A172 (cell line): ENCODE measurements at regions not wholly inside any gene's neighbourhood (a gene's known extent, or its start where the extent isn't known, plus 50 kb on each side); places are given as distances from the start of the nearest gene placed in this dataset.
A peak's percentile ranks its signal among the peaks of the same experiment; 100 is the strongest.
"Not testable (repeated sequence)": the region's sequence is repeated elsewhere in the genome, so short reads cannot be mapped to it uniquely, and the experiment has no call there.

Experiments used
- DNase-seq: peaks from one replicate; pipeline ENCODE4 v3.0.0-alpha.2; 2015; ENCODE audit warnings: low spot score

DNA sequence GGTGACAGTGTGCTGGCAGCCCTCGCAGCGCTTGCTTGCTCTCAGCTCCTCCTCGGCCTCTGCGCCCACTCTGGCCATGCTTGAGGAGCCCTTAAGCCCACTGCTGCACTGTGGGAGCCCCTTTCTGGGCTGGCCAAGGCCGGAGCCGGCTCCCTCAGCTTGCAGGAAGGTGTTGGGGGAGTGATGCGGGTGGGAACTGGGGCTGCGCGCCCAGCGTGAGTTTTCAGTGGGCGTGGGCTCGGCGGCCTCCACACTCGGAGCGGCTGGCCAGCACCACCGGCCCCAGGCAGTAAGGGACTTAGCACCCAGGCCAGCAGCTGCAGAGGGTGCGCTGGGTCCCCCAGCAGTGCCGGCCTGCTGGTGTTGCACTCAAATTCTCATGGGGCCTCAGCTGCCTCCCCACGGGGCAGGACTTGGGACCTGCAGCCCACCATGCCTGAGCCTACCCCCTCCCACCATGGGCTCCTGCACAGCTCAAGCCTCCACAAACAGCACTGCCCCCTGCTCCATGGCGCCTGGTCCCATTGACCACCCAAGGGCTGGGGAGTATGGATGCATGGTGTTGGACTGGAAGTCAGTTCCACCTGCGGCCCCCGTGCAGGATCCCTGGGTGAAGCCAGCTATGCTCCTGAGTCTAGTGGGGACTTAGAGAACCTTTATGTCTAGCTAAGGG lies 223.1 kb upstream of the PTPRD start:
- no peak for DNase-seq

DNA sequence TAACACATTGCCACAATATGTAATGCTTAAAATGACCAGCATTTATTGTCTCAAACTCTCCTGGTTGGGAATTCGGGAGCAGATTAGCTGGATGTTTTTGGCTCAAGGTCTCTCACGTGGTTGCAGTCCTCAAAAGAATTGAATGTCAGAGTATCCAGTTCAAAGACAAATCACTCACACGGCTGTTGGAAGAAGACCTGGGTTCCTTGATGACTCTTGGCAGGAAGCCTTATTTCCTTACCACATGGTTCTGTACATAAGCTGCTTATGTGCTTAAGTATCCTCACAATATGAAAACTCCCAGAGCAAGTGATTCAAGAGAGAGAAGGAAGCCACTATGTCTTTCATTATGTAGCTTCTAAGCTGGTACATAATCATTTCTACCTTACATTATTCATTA lies 230.3 kb upstream of the PTPRD start:
- no peak for DNase-seq

DNA sequence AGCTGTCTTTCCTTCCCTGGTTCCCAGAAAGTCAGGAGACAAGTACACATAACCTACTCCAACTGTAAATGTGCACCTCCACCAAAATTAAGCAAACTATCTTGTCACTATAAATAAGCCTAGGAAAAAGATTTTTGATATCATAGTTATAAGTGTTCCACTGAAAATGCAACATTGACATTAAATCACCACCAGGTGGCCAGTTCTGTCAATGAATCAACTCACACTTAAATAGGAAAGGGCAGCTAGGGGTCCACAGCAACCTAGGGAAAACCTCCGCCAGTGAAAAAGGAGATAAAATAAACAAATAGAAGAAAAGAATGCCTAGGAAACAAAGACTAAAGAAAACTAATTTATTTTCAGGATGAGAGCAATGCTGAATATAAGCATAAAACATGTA lies 243.0 kb upstream of the PTPRD start:
- peak; percentile 14 for DNase-seq

DNA sequence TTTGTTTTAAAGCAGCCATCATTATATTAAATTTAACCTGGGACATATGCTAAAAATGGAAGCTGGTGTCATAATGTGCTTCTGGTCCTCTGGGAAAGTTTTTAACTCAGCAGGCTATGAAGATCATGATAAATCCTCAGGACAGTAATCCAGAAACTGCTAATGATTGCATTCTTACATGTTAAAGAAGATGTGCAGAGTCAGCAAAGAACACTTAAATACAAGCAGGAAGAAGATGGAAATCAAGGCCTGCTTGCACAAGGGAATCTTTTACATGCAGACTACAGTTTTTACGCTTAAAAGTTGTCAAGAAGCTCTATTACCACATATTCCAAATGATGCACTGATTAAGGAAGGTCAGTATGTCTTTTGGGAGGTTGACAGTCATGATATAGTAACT lies 246.0 kb upstream of the PTPRD start:
- no peak for DNase-seq

DNA sequence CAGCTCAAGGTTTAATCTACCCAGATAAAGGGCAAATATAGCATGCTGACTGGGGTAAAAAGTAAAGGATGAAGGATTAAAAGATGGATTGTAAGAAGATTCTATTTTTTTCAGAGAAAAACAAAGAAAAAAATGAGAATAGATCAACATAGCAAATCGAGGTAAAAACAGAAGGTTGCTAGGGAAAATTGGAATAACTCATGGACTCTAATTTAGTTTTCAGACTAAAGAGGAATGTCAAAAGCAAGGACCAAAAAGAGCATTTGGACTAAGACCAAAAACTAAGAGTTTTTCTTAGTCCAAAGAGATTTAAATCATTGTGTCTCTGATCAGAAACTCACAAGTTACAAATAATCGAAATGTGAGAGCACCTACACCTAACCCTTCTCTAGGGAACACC lies 250.7 kb upstream of the PTPRD start:
- DNase-seq: no peak

DNA sequence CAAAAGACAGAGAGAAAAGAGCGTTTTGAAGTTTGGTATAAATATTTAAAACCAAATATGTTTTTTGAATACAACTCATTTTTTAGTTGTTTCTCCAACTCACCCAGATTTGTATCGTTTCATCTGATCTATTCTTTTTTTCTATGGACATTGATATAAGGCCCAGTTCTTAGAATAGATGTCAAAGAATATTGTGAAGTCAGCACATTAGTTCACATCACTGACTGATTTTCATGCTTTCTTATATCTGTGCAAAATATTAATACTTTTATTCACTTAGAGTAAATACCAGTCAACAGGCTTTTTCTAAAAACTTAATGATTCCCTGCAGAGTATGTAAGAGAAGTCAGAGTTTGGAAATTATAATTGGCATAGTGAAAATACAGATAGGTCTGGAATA lies 254.4 kb upstream of the PTPRD start:
- no peak for DNase-seq

DNA sequence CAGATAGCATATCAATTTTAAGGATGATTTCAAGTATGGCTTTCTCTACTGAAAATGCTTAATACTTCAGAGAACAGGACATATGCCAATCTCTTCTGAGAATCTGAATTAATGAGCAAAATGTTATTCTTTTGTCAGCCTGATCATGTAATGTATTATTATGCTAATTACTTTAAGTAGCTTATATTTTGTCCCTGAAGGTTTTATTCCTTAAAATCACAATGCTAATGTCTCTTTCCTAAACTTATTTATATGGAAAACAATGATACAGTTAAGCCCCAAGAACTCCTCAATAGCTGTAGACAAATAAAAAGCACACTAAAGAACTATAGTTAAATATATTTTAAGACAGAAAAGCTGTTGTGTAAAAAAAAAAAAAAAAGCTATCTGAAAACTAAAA lies 256.9 kb upstream of the PTPRD start:
- no peak for DNase-seq

DNA sequence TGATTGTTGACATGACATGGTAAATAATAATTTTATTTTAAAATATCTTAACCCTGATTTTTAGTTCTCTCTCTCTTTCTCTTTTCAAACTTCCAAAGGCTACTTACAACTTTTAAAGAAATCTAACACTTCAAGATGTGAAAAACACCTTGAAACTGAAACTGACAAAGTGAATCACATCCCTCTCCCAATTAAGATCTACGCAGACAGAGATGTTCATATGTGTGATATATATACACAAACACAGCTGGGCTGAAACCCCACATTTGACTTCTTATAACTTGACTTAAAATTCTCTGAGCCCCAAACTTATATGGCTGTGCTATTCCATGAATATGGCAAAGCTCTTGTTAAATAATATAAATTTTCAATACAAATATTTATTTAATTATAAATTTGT lies 261.2 kb upstream of the PTPRD start:
- no peak for DNase-seq

DNA sequence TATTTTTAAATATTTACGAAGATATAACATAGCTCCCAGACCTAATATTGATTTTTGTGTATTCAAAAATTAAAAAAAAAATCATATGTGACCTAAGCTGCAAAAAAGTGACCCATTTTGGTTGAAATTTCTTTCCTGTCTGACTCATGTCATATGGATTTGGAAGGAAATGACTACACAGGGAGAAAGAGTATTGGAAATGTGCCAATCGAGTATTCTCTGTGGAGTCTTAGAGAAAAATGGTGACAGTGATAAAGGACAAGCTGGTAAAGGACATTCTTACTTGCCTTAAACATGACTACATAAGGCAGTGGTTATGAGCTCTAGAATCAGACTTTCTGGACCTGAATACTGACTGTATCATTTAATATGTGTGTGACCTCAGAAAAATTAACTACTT lies 262.9 kb upstream of the PTPRD start:
- DNase-seq: peak; percentile 72

DNA sequence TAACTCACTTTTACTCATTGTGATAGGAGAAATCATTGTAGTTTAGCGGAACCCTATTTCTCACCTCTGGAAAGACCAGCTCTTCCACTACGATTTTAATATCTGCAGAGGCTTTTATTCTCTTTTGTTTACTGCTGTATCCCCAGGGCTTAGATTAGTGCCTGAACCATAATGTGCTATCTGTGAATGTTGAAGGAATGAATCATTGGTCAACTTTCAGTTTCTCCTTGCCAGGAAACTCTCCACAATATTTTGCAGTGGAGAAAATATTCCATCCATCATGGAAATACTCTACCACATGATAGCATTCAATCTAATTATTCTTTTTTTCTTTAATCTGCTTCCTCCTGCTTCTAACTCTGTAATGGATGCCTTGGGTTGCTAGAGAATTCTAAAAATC lies 263.5 kb upstream of the PTPRD start:
- DNase-seq: peak; percentile 47

DNA sequence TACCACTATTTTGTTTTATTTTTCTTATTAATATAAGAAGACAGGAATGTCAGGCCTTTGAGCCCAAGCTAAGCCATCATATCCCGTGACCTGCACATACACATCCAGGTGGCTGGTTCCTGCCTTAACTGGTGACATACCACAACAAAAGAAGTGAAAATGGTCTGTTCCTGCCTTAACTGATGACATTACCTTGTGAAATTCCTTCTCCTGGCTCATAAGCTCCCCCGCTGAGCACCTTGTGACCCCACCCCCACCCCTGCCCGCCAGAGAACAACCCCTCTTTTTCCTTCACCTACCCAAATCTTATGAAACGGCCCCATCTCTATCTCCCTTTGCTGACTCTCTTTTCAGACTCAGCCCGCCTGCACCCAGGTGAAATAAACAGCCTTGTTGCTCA lies 277.5 kb upstream of the PTPRD start:
- not testable (repeated sequence) for DNase-seq

DNA sequence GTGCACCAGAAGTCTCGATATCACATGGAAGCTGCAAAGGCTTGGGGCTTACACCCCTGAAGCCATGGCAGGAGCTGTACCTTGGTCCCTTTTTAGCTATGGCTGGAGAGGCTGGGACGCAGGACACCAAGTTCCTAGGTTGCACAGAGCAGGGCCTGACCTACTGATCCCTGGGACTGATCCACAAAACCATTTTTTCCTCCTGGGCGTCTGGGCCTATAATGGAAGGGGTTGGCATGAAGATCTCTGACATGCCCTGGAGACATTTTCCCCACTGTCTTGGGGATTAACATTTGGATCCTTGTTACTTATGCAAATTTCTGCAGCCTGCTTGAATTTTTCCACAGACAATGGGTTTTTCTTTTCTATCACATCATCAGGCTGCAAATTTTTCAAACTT lies 286.7 kb upstream of the PTPRD start:
- DNase-seq: no peak

DNA sequence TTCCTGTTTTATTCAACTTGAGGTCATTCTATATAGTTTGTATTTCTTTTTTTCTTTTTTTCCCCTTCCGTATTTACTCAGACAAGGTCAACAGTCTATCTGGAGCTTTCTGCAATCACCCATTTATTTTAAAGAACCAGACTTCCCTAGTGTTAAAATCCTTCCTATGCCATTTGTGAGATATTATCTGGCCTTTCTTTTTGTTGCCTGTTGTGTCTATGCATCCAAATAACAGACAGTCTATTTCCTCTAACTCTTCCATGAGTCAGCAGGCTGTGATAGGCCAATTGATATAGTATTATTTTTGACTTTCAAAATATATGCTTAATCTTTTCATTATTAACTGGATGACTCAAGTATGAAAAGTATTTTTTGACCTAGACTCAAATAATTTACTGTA lies 291.2 kb upstream of the PTPRD start:
- no peak for DNase-seq

DNA sequence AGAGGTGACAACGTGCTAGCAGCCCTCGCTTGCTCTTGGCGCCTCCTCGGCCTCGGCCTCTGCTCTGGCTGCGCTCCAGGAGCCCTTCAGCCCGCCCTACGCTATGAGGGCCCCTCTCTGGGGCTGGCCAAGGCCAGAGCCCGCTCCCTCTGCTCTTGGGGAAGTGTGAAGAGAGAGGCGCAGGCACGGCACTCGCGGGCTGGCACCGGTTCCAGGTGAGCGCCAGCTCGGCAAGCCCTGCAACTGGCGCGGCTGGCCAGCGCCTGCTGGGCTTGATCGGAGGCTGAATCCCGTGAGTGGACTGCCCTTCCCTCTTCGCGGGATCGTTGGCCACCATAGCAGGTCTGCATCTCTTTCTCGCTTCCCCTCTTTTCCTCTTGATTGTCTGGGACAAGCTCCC lies 298.0 kb upstream of the PTPRD start:
- DNase-seq: no peak

DNA sequence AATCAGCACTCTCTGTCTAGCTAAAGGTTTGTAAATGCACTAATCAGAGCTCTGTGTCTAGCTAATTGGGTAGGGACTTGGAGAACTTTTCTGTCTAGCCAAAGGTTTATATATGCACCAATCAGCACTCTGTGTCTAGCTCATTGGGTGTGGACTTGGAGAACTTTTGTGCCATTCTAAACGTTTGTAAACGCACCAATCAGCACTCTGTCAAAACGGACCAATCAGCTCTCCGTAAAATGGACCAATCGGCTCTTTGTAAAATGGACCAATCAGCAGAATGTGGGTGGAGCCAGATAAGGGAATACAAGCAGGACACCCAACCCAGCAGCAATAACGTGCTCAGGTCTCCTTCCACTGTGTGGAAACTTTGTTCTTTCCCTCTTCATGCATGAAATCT lies 298.6 kb upstream of the PTPRD start:
- no peak for DNase-seq

DNA sequence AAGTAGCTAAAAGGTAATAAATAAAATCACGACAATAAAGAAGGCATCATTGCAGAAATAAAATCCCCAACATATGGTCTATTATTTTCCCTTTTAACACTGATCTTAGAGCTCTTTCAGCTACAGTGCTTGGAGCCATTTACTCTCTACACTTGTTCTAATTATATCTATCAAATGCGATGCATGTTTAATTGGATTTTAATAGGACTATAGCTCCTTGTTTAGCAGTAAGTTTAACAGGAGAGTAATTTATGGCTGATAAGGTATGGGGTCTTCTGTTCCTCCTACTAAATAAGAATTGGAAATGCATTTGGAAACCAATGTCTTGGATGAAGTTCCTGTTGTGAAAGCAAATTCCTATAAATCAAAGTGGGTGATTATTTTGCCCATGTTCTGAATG lies 304.2 kb upstream of the PTPRD start:
- DNase-seq: no peak

DNA sequence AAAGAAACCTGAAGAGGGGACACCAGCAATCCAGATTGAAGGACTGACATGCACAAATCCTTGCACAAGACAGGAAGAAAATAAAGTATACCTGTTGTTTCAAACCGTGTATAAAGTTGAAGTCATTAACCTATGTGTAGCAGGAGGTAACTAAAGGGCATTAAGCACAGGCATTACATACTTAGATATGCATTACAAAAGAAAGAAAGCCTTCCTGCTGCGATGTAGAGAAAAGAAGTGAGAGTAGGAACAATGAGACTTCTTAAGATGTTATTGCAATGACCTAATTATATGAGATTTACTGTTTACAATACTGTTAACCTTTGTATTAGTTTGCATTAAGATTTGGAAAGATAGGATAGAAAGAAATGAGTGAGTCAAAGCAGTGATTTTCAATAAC lies 308.9 kb upstream of the PTPRD start:
- no peak for DNase-seq

DNA sequence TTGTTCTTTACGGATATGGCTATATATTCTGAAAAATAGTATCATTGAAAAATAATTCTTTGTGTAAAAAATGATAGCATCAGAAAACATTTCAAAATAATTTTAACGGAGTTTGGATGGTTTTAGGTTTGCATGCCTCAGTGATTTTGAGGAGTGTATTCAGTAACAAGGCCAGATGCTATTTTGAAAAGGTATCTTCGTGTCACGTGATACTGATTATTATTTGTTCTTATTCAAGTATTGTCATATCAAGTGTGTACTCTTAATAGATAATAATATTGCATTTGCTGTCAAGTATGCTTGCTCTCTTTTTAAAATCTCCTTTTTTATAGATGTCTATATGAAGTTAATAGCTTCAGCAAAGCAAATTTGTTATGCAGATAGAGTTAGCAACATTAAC lies 313.1 kb upstream of the PTPRD start:
- no peak for DNase-seq

DNA sequence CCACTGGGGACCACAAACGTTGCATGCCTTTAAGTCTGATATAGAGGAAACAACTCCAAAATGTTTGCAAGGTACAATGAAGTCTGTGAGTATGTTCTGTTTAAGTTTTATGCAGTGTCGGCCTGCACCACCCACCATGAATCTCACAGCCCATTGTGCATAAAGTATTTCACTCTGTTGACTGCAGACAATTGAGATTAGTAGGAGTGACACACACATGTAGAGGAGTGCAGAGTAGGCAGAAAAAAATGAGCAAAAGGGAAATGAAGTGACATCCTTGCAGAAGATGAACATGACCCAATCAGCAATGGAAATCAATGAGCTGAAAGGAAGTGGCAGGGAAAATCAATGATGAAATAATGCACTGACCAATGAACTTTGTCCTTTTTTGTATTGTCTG lies 315.6 kb upstream of the PTPRD start:
- DNase-seq: no peak

DNA sequence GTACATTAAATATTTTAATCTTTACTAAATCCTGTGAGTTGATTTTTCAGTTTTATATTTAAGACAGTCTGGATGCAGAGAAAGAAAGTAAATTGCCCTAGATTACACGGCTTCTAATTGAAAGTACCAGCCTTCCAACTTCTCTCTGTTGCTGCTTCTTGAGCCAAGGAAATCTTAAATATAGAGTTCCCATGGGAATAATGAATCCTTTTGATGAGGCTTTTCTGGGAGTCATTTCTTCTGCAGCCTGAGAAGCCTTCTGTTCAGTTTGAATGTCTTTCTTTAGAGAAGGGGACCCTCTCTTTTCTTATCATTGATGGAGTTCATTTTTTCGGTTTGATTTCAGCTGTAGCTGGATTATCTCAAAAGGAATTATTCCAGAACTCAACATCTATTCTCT lies 317.3 kb upstream of the PTPRD start:
- no peak for DNase-seq

DNA sequence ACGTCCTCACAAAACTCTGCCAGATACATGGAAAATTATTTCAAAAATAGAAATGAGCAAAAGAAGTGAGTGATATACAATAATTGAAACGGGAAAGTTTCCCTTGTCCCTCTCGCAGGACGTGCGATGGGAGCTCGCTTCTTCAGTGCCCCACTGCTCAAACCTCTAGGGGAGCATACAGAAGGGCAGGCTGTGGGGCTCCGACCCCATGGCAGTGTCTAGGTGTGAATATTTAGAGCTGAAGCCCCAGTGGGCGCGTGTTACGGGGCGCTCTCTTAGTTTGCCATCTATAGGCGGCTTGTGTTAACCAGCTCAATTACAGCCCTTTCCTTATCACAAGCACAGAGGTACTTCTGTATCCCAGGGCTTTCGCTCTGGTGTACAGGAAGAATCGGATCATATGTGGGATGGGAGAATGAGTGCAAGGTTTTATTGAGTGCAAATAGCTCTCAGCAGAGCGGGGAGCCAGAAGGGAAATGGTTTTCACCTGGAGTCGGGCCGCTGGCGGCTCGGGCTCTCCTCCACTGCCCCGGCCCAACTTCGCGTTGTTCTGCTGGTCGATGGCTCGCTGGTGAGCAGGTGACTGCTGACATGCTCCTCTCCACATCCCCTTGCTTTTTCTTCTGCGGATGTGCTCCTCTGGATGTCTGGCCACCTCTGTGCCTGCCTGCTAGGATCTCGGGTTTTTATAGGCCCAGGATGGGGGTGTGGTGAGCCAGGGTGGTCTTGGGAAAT lies 334.0 kb upstream of the PTPRD start:
- DNase-seq: no peak

DNA sequence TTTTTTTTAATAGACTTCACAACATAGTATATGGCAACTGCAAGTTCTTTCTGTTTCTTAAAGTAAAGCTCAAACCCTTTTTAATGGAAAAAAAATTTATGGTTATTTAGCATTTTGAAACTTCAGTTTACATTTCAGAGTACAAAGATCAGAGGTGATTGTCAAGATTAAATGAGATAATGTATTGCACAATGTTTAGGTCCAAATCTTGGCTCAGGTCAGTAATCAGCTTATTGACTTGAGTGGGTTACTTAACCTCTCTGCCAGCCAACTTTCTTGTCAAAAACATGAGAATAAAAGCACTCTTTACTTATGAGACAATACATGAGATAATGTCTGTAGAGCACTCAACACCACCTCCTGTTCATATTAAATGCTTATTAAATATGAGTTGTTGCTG lies 345.1 kb upstream of the PTPRD start:
- DNase-seq: no peak

DNA sequence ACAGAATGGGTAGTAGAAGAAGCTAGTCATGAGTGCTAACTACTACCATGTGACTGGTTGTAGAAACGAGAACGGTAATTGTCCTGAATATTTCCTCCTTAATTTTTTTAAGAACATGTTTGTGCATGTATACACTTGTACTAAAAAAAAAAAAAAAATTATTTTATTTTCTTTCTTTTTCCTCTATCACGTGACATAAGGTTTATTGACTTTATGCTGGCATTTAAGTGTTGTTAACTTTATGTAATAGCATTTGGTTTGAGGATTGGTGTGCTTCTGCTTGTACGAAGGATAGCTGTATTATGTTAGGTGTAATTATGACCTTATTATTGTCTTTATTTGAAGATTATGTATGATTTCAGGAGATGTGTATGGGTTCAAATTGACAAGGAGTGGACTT lies 349.1 kb upstream of the PTPRD start:
- DNase-seq: no peak

DNA sequence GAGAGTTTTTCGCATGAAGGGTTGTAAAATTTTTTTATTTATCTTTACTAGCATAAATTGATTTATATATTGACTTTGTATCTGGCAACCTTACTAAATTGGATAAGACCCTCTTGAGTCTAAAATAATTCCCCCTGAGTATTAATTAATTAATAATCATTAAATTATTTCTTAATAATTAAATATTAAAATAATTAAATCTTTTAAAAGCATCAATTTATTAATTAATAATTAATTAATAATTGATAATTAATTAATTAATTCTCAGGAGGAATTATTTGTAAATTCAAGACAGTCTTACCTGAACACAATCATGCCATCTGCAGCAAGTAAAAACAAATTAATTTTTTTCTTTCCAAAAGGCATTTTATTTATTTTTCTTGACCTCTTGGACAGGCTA lies 370.4 kb upstream of the PTPRD start:
- no peak for DNase-seq
